COLO829 (cell line): ENCODE measurements at regions not wholly inside any gene's neighbourhood (a gene's known extent, or its start where the extent isn't known, plus 50 kb on each side); places are given as distances from the start of the nearest gene placed in this dataset.
"Not testable (repeated sequence)": the region's sequence is repeated elsewhere in the genome, so short reads cannot be mapped to it uniquely, and the experiment has no call there.

Experiments used
- DNase-seq: peaks from one replicate; pipeline ENCODE4 v3.0.0; 2012; ENCODE audit warnings: low spot score

DNA sequence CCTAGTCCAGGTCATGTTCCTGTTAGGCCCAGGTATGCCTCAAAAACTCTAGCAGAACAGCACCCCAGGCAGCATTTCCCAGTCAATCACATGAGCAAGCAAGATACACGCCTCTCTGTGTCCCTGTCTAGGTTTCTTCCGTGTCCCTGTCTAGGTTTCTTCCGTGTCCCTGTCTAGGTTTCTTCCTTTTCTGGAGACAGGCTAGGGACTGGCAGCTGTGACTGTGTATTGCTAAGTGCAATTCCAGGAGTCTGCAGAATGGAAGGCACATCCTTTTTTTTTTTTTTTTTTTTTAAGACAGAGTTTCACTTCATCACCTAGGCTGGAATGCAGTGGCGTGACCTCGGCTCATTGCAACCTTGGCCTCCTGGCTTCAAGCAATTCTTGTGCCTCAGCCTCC lies 77.6 kb downstream of the SETD4 start:
- DNase-seq, result no peak

DNA sequence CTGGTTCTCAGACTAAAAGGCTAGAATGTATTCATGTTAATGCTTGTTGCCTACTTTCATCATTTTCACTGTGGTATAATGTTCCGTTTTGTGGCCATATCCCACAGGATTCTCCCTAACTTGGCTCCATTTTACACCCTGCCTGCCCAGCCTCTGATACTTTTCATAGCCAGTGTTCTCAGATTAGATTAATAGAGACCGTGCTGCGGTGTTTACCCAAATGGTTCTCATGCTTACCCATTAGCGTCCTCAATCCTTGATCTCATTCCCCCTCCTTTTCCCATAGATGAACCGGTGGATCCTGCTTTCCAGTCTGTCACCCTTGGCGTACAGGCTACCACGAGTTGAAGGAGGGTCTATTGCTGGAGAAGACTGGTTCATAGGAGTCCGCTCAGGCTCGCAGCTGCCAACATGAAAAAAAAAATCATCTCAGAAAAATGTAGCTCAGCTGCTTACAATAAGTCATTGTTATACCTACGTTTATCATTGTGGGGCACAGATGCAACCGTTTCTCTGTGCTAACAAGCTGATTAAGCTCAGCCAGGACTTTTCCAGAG lies 78.7 kb downstream of the SETD4 start:
- DNase-seq, result no peak

DNA sequence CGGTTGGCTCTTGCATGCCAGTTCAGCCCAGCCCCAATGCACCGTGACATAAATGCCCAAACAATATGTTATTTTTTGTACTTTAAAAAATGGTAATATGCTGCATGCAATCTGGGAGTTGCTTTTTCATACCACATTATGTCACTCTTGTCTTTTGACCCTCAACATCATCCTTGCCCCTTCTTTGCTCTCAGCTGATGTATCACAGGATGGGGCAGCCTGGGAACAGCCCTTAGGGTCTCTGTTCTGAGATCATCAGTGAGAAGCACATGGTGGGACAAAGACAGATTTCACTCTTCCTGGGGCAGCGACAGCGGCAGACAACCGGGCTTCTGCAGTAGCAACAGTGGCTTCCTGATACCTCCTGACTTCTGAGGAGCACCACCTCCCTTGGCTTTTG lies 79.5 kb downstream of the SETD4 start:
- no peak for DNase-seq

DNA sequence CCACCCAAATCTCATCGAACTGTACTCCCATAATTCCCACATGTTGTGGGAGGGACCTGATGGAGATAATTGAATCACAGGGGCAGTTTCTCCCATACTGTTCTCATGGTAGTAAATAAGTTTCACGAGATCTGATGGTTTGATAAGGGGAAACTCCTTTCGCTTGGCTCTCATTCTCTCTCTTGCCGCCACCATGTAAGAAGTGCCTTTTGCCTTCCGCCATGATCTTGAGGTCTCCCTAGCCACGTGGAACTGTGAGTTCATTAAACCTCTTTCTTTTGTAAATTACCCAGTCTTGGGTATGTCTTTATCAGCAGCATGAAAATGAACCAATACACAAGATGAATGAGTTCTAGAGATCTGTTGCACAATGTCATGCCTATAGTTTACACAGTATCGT lies 82.5 kb downstream of the SETD4 start:
- not testable (repeated sequence) for DNase-seq

DNA sequence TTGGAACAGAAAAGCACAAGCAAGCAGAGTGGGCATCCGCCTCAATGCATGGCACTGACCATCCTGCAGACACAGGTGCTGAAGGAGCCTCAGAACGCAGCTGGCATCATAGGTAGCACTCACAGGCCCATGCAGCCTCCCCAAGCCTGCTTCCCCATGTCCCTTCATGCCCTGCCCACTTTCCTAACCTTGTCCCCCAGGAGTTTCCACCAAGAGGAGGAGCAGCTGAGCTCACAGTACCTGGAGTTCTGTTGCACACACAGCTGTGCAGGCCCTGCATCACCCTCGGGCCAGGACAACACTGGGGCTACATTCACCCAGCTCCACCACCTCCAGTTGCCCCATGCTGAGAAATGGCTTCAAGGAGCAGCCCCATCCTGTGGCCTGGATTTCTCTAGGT lies 83.4 kb downstream of the SETD4 start:
- no peak for DNase-seq

DNA sequence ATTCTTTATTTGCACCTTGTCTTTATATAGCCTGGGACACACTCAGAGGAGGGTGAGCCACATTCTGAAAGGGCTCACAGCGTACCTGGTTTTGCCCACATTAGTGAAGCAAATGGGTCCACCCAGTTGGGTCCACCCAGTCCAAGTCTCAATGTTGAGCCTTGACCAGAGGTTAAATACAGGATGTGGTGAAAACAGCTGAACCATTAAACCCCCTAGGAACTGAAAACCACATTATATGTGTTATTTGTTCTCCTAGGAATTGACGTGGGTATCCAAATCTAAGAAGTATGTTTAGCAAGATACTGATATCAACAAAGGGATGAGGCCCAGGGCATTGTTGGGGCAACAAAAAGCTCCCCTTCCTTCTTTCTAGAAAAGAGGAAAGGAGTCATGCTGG lies 83.8 kb downstream of the SETD4 start:
- no peak for DNase-seq

DNA sequence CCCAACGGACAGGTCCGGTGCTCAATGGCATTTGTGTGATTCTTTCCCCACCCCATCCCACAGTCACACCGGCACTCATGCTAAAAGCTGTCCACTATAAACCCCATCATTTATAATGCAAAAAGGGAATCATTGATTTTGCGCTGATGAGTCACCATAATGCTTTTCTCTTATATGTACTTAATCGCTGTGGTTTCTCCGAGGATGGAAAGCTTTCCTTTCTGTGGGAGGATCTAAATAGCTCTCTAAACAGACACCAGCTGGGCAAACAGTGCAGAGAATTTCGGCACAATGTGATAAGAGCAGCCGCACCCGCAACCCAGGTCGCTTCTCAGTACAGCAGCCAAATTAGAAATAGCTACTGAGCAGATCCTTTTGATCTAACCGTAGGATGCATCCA lies 85.6 kb downstream of the SETD4 start:
- DNase-seq, result peak; percentile 80

DNA sequence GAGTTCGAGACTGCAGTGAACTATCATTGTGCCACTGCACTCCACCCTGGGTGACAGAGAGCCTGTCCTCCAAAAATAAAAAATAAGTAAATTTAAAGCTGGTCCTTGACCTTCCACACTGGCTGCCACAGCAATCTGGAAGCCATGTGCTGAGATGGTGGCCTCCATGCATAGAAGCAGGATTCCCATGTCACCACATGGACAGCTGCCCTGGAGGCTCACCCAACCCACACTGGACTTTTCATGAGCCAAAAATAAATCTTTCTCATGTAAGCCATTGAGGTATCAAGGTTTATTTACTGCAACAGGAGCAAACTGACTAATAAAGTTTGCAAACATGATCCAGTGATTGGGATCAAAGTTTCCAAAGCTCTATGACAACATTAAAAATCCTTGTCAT lies 88.5 kb downstream of the SETD4 start:
- no peak for DNase-seq

DNA sequence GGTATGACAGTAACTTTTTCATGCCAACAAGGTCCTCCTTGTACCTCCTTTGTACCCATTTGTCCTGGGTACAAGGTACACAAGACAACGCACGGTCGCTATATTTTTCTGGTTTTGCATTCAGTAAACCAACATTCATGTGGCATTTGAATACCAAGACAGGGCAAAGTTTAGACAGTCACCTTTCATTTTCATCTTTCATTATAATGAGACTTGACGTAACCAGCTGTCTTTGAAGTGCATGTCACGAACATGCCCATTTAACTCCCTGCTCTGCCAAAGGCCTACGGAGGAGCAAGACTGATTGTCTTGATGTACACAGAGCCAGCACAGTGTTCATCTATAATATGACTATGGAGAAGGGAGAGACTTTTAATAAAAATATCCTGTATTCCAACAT lies 91.0 kb downstream of the SETD4 start:
- no peak for DNase-seq

DNA sequence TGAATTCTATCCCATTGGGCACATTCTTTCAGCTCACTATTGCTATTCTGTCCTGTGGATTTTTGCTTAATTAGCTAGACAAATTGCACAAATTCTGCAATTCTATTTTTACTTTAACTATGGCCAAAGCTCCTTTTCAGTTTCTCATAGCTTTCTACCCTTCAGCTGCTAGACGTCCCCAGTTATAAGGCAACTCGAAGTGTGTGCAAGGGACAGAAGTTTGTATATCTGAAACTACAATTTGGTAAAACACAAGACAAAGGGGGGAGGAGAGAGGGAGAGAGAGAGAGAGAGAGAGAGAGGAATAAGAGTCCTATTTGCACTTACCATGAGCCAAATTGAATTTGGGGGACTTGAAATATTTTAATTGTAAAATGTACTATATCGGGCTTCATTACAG lies 91.8 kb downstream of the SETD4 start:
- no peak for DNase-seq

DNA sequence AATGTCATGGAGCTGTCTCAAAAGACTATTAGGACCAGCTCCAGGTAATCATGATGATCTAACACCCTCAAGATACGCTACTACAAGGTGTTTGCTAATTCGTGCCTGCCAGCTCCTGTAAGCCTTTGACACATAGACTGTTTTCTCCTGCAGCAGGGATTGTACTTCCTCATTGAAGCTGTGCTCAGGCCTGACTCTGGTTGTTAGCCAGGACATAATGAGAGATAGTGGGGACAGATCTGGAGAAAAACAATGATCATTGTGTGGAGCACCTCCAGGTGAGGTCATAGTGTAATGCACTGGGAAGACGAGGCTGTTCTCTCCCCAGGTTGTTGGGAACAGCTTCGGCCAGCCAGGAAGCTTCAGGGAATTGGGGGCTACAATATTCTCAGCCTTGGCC lies 94.6 kb downstream of the SETD4 start:
- no peak for DNase-seq

DNA sequence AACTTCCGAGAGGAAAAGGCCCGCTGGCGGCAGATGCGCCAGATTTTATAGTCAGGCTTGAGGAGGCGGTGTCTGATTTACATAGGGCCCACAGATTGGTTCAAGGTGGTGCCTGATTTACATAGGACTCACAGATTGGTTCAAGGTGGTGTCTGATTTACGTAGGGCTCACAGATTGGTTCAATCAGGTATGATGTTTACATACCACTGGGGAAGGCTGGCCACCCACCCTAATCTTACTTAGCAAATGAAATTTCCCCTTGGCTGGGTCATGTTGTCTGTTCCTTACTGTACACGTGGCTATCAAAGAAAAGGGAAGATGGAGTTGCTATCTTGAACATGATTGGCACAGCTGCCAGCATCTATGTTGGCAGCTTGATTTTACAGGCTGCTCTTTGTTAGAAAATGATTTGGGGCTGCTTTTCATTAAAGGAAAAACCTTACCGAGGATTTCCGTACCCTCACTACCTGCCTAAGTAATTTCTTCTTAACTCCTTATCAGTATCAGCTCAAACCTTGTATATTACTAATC lies 96.3 kb downstream of the SETD4 start:
- no peak for DNase-seq

DNA sequence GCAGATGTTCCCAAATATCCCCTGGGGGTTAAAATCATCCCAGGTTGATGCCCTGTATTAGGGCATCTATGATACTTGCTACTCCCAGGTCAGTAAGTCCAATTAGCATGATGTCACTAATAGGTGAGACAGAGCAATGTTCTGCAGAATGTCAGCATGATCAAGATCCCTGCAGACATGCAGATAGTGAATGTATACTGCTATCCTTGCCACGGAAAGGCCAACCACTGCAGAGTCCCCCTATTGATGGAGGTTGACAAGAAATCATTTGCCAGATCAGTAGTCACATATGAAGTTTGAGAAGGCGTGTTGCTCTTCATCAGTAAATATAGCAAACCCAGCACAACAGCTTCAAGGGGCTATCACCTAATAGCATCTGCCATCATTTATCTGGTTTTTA lies 97.4 kb downstream of the SETD4 start:
- DNase-seq, result no peak

DNA sequence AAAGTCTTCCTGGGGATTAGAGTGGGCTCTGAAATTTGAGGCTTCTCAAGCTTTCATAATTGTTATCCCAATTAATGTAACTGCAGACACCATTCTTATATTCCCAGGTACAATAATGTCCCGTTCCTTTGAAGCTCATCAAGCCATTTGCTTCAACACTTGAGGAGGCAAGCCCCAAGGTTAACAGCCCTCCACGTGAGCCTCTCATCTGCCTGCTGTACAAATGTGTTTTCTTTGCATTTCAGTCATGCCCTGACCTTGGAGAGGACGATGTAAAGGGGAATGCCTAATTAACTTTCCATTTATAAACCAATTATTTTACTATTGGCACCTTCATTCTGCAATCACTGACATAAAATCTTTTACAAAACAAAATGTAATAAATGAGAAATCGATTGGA lies 106.3 kb downstream of the SETD4 start:
- DNase-seq, result no peak

DNA sequence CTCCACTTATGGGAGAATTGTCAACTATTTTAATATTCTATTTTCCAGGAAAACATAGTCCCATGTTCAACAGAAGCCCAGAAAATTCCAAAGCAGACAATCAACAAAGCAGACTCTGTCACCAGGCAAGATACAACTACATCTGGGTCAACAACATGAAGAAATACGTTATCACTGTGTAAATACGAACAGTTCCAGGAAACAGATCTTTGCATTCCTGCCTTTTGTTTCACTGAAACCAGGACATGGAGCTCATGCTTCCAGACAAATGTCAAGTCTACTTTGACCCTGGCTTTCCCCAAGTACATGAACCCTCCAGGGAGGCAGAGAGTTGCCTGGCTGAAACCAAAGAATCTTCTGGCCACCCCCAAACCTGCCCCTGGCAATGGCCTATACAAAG lies 106.7 kb downstream of the SETD4 start:
- no peak for DNase-seq

DNA sequence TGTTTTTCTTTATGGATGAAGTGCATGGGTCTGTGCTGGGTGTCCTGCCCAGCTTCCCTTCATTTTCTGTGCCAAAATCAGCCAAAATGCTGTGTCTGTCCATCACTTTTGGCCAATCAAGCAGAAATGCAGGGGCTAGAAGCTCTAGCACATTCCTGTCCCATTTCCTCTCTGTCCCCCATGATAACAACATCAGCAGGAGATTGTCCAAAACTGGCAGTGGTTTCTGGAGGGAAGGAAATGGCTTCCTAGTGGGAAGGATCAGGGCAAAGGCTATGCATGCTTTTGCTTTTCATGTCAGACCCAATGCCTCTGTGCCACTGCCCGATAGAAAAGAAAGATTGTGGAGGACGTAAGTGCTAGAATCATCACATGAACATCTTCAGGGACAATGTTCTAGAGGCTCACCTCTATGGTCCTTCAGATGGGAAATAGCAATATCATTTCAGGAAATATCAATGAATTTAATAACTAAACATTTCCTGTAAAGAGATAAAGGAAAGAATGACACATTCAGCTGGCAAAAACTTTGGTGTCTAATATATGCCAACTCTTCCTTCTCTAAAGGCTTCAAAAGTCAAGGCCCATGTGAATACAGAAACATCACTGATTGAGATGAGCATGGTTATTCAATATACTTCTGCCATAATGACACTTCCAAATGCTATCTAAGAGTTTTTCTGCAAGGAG lies 107.5 kb downstream of the SETD4 start:
- DNase-seq, result no peak

DNA sequence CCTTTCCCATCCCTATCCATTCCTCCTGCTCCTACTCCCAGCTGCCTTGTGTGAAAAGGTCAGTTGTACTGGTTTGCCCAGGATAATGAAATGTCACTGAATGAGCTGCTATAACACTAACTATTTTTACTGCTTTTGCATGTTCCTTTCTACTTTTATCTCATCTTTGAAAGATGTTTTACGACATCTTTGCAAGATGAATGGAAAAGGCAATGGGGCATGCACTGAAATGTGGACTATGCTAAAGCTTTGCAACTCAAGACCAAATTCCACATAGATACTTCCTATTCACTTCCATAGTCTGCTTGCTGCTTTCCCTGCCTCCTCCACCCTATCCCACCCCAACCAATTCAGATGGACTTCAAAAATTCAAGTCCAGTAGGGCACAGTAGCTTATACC lies 111.3 kb downstream of the SETD4 start:
- DNase-seq, result no peak

DNA sequence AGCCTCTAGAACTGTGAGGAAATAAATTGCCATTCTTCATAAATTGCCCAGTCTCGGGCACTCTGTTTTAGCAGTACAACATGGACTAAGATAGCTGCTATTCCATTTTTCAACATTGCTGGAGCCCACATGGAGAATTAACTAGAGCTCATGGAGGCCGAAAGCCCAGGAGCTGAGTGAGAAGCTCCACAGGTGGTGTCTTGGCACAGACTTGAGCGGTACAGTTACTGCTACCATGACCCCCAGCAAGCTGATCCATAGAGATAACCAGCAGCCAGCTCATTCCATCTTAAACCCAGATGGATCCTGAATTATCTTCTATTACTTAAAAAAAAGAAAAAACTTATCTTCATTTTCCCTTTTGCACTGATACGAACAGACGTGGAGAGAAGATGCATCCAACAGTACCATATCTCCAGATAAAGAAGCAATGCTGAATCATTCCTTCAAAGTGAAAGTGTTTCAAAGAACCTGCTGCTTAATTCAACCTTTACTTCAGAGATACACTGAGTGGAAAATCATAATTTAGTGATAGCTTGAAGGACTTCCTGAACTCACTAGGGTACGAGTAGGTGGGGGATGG lies 115.1 kb downstream of the SETD4 start:
- DNase-seq, result no peak

DNA sequence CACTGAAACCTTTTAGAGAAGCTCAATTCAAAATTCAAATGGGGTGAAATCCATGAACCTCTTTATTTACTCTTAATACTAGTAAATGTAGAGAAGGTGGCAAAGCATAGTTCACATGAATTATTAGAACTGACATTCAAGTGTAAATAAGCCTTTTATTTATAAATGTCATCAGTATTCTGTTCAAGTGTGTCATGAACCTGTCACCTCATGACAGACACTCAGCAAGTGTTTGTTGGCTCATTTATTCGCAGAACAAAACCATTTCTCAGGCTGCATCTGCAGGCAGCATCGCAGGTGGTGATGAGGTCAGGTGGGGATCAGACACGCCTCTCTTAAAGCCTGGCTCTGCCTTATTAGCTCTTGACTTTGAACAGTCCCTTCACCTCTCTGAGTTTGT lies 116.6 kb downstream of the SETD4 start:
- no peak for DNase-seq

DNA sequence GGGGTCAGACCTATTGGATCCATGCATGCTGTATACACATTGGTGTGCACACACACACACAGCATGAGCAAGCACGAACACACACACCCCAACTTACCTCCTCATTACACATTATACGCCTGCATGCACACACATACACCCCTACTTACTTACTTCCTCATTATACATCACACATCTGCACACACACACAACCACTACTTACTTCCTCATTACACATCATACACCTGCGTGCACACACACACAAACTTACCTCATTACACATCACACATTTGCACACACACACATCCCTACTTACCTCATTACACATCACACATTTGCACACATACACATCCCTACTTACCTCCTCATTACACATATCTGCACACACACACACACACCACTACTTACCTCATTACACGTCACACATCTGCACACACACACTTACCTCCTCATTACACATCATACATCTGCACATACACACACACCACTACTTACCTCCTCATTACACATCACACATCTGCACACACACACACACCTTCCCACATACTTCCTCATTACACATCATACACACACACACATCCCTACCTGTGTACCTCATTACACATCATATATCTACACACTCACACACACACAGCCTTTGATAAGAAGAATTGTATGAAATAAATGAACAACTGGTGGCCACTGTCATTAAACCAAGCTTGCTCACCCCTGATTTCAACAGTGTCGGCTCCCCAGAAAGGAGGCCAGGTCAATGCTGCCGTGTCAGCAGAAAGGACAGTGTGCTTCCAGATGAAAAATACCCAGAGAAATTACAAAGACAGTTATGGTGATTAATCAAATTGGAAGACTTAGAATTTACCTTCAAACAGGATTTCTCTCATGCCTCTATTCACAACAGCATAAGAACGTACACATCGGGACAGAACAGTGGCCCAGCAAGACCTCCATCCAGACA lies 117.8 kb downstream of the SETD4 start:
- DNase-seq, result no peak

DNA sequence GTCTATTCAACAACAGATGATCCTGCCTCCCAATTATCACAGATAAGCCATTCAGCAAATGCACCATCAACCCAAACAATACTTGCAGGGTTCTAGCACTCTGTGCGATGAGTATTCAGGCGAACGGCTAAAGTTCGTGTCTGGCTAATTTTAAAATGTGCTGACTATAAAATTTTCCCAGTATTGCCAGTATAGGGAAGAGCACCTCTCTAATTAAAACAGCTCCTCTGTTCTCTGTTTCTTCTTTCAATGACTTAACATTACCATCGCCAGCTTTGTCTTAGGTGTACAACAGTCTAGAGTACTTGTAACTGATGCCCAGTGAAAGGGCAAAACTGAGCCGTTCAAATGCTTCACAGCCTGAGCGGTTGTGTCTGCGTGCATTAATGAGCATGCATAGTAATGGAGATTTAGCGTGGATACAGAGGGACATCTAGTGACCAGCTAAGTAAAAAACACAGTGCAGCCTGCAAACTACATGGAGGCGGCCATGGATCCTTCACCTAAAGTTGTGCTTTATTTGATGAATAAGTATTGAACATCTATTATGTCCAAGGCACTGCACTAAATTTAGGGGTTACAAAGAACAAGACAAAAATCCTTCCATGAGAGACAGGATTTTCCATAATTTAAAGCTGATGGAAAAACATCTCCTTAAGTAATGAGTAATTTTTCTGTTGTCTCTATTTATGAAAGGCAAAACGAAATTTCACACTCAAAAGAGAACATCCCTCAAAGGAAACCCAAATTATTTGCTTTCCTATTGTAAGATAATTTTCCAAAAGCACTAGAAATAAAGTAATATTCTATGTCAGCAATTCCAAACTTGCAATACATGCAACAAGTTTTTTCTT lies 120.0 kb downstream of the SETD4 start:
- peak; percentile 69 for DNase-seq

DNA sequence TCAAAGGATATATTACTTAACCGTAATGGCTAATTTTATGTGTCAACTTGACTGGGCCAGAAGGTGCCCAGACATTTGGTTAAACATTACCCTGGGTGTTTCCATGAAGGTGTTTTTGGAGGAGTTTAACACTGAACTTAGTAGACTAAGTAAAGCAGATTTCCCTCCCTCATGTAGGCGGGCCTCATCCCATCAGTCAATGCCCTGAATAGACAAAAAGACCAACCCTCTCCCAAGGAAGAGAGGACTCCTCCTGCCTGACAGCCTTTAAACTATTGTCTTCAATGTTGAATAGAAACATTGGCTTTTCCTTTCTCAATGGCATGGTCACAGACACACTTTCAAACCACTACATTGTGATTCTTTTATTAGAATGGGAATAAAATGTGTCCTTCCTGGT lies 121.9 kb downstream of the SETD4 start:
- DNase-seq, result no peak
